D721Med (cell line): ENCODE measurements at regions not wholly inside any gene's neighbourhood (a gene's known extent, or its start where the extent isn't known, plus 50 kb on each side); places are given as distances from the start of the nearest gene placed in this dataset.

ENCODE experiments used
- DNase-seq: peaks from one replicate; pipeline ENCODE4 v3.0.0; 2011; ENCODE audit warnings: low spot score; ENCODE audit not compliant: insufficient read length
- FAIRE-seq: peaks from 2 replicates; lab custom pipeline; 2011; peaks lifted over from hg19 to GRCh38; lab: Jason Lieb, UNC
- TF ChIP-seq, protein P1 (sequence below): IDR thresholded peaks from 2 replicates; pipeline ENCODE4 v1.5.1; 2012; ENCODE audit warnings: mild to moderate bottlenecking, control low read depth; ENCODE audit not compliant: insufficient read depth; ENCODE audit errors: missing control alignments

DNA sequence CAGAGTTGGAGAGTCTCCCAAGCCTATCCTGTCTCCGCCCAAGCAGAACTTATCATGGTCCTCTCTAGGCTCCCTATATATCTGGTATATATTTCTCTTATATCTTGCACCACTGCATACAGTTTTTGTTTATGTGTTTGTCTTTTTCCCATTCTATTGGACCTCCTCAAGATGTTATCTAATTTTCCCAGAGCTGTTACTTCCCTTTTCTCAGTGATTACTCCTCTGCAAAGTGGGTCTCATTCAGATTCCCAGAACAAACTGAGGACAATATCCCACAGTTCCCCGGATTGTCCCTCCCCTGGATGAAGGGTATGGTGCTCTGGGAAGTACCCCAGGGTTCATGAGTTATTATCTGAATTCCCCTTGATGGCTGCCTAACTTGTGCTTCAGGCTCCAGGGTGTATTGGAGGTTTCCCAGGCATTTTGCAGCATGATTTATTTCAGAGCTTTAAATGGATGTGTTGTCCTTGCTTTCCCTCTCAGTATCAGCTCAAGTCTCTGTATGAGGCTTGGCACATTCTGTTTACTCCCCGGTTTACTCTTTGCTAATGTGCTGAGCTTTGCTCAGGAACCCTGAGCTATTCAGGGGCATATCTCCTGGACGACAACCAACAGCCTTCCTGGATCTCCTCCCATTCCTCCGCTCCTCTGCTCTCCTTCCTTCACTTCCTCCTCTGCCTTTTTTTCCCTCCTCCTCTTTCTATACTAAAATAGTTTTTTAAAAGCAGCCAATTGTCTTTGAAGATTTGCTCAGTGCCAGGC is 329.3 kb downstream of the SPRY2 start:
- TF ChIP-seq, protein P1, sequence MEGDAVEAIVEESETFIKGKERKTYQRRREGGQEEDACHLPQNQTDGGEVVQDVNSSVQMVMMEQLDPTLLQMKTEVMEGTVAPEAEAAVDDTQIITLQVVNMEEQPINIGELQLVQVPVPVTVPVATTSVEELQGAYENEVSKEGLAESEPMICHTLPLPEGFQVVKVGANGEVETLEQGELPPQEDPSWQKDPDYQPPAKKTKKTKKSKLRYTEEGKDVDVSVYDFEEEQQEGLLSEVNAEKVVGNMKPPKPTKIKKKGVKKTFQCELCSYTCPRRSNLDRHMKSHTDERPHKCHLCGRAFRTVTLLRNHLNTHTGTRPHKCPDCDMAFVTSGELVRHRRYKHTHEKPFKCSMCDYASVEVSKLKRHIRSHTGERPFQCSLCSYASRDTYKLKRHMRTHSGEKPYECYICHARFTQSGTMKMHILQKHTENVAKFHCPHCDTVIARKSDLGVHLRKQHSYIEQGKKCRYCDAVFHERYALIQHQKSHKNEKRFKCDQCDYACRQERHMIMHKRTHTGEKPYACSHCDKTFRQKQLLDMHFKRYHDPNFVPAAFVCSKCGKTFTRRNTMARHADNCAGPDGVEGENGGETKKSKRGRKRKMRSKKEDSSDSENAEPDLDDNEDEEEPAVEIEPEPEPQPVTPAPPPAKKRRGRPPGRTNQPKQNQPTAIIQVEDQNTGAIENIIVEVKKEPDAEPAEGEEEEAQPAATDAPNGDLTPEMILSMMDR: no peak
- no peak for FAIRE-seq

DNA sequence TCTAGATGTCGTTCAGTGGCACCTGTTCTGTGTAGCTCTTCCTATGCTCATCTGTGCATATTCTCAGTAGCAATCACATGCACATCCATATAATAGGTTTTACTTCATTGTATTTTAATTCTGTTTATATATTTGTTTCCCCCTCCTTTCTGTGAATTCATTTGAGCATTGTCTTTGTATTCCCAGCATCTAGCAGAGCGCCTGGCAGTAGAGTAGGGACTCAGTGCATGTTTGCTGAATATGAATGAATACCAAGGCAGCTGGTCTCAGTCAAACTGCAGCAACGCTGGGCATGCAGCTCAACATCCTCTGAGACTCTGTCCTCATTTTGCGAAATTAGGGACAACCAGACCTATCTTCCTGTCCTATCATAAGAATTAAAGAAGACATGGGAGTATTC is 330.1 kb downstream of the SPRY2 start:
- FAIRE-seq: no peak
- DNase-seq: no peak
- TF ChIP-seq, protein P1: no peak

More for the DNA sequence above, 329.3 kb downstream of the SPRY2 start:
- no peak for DNase-seq

DNA sequence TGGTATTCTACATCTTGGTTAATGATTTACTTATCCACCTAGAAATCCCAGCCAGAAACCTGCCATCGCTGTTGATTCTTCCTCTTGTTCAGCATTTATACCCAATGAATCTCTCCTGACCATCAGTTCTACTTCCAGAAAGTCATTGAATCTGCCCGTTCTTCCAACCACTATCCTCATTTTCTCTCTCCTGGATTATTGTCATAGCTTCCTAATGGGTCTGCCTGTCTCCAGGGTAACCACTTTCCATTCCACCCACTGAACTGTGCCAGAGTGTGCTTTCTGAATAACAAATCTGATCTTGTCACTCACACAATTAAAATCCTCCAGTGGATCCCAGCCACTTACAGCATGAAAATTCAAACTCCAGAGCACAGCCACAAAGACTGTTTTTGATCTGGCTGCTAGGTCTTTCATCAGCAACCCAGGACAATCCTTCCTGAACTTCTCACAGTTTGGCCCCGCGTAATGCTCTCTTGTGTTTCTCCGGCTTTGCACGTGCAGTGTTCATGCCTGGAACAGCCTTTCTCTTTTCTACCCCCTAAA is 330.6 kb downstream of the SPRY2 start:
- TF ChIP-seq, protein P1: no peak
- no peak for DNase-seq
- FAIRE-seq: no peak

DNA sequence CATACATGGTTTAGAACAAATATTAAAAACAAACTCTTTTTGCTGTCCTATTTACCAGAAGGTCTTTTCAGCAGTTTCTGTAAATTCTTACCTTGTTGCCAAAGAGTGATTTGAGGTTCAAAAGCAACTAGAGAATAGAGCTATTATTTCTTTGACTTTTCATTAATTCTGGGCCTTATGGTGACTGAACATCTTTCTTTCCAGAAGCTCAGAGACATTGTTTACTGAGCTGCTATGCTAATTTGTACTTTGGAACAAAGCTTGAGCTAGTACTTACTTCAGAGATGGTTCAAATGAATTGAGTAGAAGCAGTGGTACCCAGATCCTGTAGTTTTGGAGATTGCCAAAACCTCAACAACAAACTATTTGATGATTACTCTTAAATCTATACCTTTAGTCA is 331.2 kb downstream of the SPRY2 start:
- no peak for DNase-seq
- TF ChIP-seq, protein P1: no peak
- FAIRE-seq: no peak

DNA sequence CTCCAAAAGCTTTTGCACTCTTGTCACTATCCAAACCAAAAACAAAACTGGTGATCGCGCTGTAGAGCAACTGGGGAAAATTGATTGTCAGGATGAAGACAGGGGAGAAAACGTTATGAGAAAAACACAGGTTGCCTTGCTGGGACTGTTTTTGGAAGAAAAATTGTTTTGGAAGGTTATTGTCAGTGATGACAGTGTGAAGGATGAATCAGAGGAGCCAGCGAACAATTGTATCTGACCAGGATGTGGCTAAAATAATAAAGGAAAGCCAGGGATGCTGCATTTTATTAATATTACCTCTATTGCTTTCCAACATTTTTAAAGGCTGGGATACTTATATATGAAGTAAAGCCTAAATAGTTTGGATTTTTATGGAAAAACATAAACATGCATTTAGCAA is 334.0 kb downstream of the SPRY2 start:
- DNase-seq (no peak), FAIRE-seq (no peak)
- TF ChIP-seq, protein P1: no peak

DNA sequence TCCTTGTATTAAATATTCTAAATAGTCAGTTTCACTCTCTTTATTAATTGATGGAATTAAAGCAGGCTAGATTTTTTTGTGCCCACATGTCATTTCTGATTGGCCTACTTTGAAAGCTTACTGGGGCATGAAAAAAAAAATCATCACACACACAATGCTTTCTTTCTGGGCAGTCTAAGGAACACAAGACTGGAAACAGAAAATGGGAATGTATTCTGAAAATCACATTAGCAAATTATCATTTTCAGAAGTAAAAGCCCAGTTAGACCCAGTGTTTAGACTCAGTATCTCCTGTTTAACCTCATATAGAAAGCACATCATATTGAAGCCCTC is 339.4 kb downstream of the SPRY2 start:
- TF ChIP-seq, protein P1: no peak
- FAIRE-seq (no peak), DNase-seq (no peak)
